Keratinocyte (primary cell): ENCODE measurements at regions not wholly inside any gene's neighbourhood (a gene's known extent, or its start where the extent isn't known, plus 50 kb on each side); places are given as distances from the start of the nearest gene placed in this dataset.

Source experiments
- DNase-seq: peaks from one replicate; pipeline ENCODE4 v3.0.0-alpha.2; 2011; ENCODE audit warnings: low read depth, missing footprints, low spot score
- FAIRE-seq: peaks from 2 replicates; lab custom pipeline; 2011; peaks lifted over from hg19 to GRCh38; lab: Jason Lieb, UNC
- H2AFZ ChIP-seq: 2 replicates; pipeline ENCODE4 v1.6.0; 2012; ENCODE audit warnings: low read length, control low read depth, inconsistent platforms; ENCODE audit not compliant: control insufficient read depth
- H3K27ac ChIP-seq: 2 replicates; pipeline ENCODE4 v1.5.1; 2011; ENCODE audit warnings: low read length; ENCODE audit not compliant: control insufficient read depth, insufficient read depth
- H3K27me3 ChIP-seq: 3 replicates; pipeline ENCODE4 v1.6.0; 2011; ENCODE audit warnings: low read length; ENCODE audit not compliant: control insufficient read depth, insufficient read depth; ENCODE audit errors: extremely low read depth
- H3K36me3 ChIP-seq, 2 experiments: 2 replicates in 1 of 2; 3 replicates in 1 of 2; pipeline ENCODE4 v1.5.1; 2011; ENCODE audit warnings: low read length in 2 of 2, mild to moderate bottlenecking in 1 of 2; ENCODE audit not compliant: control insufficient read depth in 2 of 2, insufficient read depth in 2 of 2; ENCODE audit errors: extremely low read depth in 1 of 2
- H3K4me1 ChIP-seq: 3 replicates; pipeline ENCODE4 v1.5.1; 2011; ENCODE audit warnings: low read length; ENCODE audit not compliant: control insufficient read depth, insufficient read depth; ENCODE audit errors: extremely low read depth
- H3K4me2 ChIP-seq: 3 replicates; pipeline ENCODE4 v1.6.0; 2011; ENCODE audit warnings: low read depth, low read length; ENCODE audit not compliant: control insufficient read depth, insufficient read depth; ENCODE audit errors: extremely low read depth
- H3K4me3 ChIP-seq, 3 experiments: fragments of 200-600 bp in 1 of 3; sonication (generic) in 1 of 3; 2 replicates in 2 of 3; 3 replicates in 1 of 3; pipeline ENCODE4 v1.5.1; 2011 to 2016; ENCODE audit warnings: low read length in 3 of 3, mild to moderate bottlenecking in 3 of 3, control low read depth in 2 of 3, inconsistent platforms in 1 of 3, low read depth in 1 of 3, mixed read lengths in 1 of 3, mixed run types in 1 of 3, moderate library complexity in 1 of 3; ENCODE audit not compliant: control insufficient read depth in 2 of 3, insufficient read depth in 2 of 3; ENCODE audit errors: extremely low read depth in 1 of 3
- H3K79me2 ChIP-seq: 2 replicates; pipeline ENCODE4 v1.6.0; 2012; ENCODE audit warnings: low read length; ENCODE audit not compliant: control insufficient read depth, insufficient read depth
- H3K9ac ChIP-seq: 3 replicates; pipeline ENCODE4 v1.6.0; 2011; ENCODE audit warnings: low read length; ENCODE audit not compliant: control insufficient read depth, insufficient read depth; ENCODE audit errors: extremely low read depth
- H3K9me1 ChIP-seq: 3 replicates; pipeline ENCODE4 v1.6.0; 2011; ENCODE audit warnings: low read length; ENCODE audit not compliant: control insufficient read depth, insufficient read depth; ENCODE audit errors: extremely low read depth
- H3K9me3 ChIP-seq: 2 replicates; pipeline ENCODE4 v1.5.1; 2012; ENCODE audit warnings: low read depth, low read length; ENCODE audit not compliant: control insufficient read depth
- H4K20me1 ChIP-seq: 3 replicates; pipeline ENCODE4 v1.6.0; 2011; ENCODE audit warnings: low read length; ENCODE audit not compliant: control insufficient read depth, insufficient read depth; ENCODE audit errors: extremely low read depth
- CTCF ChIP-seq, 3 experiments: IDR thresholded peaks in 1 of 3; conservative IDR thresholded peaks in 1 of 3; optimal IDR thresholded peaks in 1 of 3; 2 replicates in 2 of 3; 3 replicates in 1 of 3; pipeline versions ENCODE3 to v1.5.1; 2011; ENCODE audit warnings: low read length in 3 of 3, mild to moderate bottlenecking in 3 of 3, moderate library complexity in 2 of 3, control low read depth in 1 of 3, inconsistent platforms in 1 of 3; ENCODE audit not compliant: insufficient read depth in 2 of 3; ENCODE audit errors: extremely low read depth in 1 of 3
- EZH2 ChIP-seq: IDR thresholded peaks from one replicate; pipeline ENCODE4 v1.6.1; 2012; ENCODE audit warnings: inconsistent platforms, mild to moderate bottlenecking, low read length, moderate library complexity
- dilution Hi-C: fragments of 300-500 bp; cut with MboI; formaldehyde crosslinking; loops from one replicate; pipeline ENCODE4 v1.7.0; 2020; ENCODE audit warnings: low sequenced_read_pairs; ENCODE audit not compliant: extremely low pct_ligation_motif_present

GRCh38 chr6:19037607-19038006 is 650.5 kb downstream of the RNF144B start:
- Histone ChIP-seq H3K36me3 (no peaks in the 10 kb centered on the region), H4K20me1 (no peaks in the 10 kb centered on the region), H3K79me2 (no peaks in the 10 kb centered on the region), H3K27me3 (no peaks in the 10 kb centered on the region), H3K9me3 (no peaks in the 10 kb centered on the region), H3K4me1 (no peaks in the 10 kb centered on the region), H3K27ac (no peak overlapping the region), H3K9ac (no peak overlapping the region), H3K4me2 (no peak overlapping the region), H3K4me3 (no peak overlapping the region), H3K9me1 (no peaks in the 10 kb centered on the region), H2AFZ (no peak overlapping the region)
- FAIRE-seq (no peak), DNase-seq (no peak)
- TF ChIP-seq EZH2 (no peak), CTCF (optimal IDR thresholded peaks at IDR 0.05 in 1 of 3, IDR thresholded peaks at IDR 0.05 in 1 of 3, conservative IDR thresholded peaks at IDR 0.05 in 1 of 3; ENCODE audit: extremely low read depth in 1 of 3, insufficient read depth in 2 of 3, low read length in 3 of 3) (no peak)
- dilution Hi-C loops, result no loop called here

- dilution Hi-C loops, result no loop called here
- no peaks in the 10 kb centered on the region for H3K36me3 ChIP-seq
- H3K4me2 ChIP-seq, result no peak overlapping the region
- H3K9me1 ChIP-seq, result no peaks in the 10 kb centered on the region
- no peak overlapping the region for H3K9ac ChIP-seq
- no peaks in the 10 kb centered on the region for H3K27me3 ChIP-seq
- no peak overlapping the region for H3K4me3 ChIP-seq
- no peaks in the 10 kb centered on the region for H4K20me1 ChIP-seq
- no peak for TF ChIP-seq CTCF (optimal IDR thresholded peaks at IDR 0.05 in 1 of 3, IDR thresholded peaks at IDR 0.05 in 1 of 3, conservative IDR thresholded peaks at IDR 0.05 in 1 of 3; ENCODE audit: extremely low read depth in 1 of 3, insufficient read depth in 2 of 3, low read length in 3 of 3)
- no peak for TF ChIP-seq EZH2
- no peaks in the 10 kb centered on the region for H3K79me2 ChIP-seq
- H3K4me1 ChIP-seq, result no peaks in the 10 kb centered on the region
- H3K27ac ChIP-seq, result no peak overlapping the region
- no peak overlapping the region for H2AFZ ChIP-seq
- FAIRE-seq (no peak), DNase-seq (no peak)
- no peaks in the 10 kb centered on the region for H3K9me3 ChIP-seq
These were observed 652.1 kb downstream of the RNF144B start for GRCh38 chr6:19039287-19039686.
